ENCODE measurements at regions not wholly inside any gene's neighbourhood (a gene's known extent, or its start where the extent isn't known, plus 50 kb on each side); places are given as distances from the start of the nearest gene placed in this dataset.
"Not testable (repeated sequence)": the region's sequence is repeated elsewhere in the genome, so short reads cannot be mapped to it uniquely, and the experiment has no call there.

GRCh38 chr19:27942607-27943006 is 1270.3 kb downstream of the UQCRFS1 start:
- not testable (repeated sequence) for H4K8ac ChIP-seq (ENCODE audit: low read depth, low read length); H3K27ac ChIP-seq (replicated peaks; ENCODE audit: low read length); H2BK12ac ChIP-seq (ENCODE audit: low read length); H3K9me3 ChIP-seq (replicated peaks in 1 of 2; ENCODE audit: control insufficient read depth in 2 of 2, insufficient read depth in 1 of 2, low read depth in 1 of 2, low read length in 2 of 2); H3K14ac ChIP-seq (ENCODE audit: low read length); DNase-seq (ENCODE audit: low spot score); H3K18ac ChIP-seq (ENCODE audit: low read length); H2BK120ac ChIP-seq (ENCODE audit: low read depth, low read length); H4K91ac ChIP-seq (ENCODE audit: low read depth, low read length, poor library complexity); H3K9ac ChIP-seq (ENCODE audit: low read depth, low read length, poor library complexity); H2BK15ac ChIP-seq (ENCODE audit: low read length); H3K79me1 ChIP-seq (ENCODE audit: low read depth, low read length); H3K4me3 ChIP-seq (ENCODE audit: low read length in 2 of 2); H3K4me2 ChIP-seq (ENCODE audit: insufficient read depth, low read length, poor library complexity, severe bottlenecking); H3K23ac ChIP-seq (ENCODE audit: low read depth, low read length, poor library complexity); H3K4me1 ChIP-seq (ENCODE audit: control insufficient read depth in 2 of 2, insufficient read depth in 1 of 2, low read depth in 1 of 2, low read length in 2 of 2); H3K4ac ChIP-seq (ENCODE audit: low read length); H2BK5ac ChIP-seq (ENCODE audit: low read length); H3K36me3 ChIP-seq (replicated peaks in 1 of 2; ENCODE audit: control insufficient read depth in 2 of 2, insufficient read depth in 2 of 2, low read length in 2 of 2); H3K27me3 ChIP-seq (ENCODE audit: control insufficient read depth in 3 of 3, insufficient read depth in 3 of 3, low read depth in 1 of 3, low read length in 3 of 3); H2AK5ac ChIP-seq (ENCODE audit: low read depth, low read length); H2AFZ ChIP-seq (ENCODE audit: low read length)
- no CpG with 5 or more reads among the region's 4 CpGs for WGBS, 2 donors (ENCODE audit: extremely low coverage in 2 of 2, insufficient read length in 2 of 2, insufficient replicate concordance in 1 of 2)

DNA sequence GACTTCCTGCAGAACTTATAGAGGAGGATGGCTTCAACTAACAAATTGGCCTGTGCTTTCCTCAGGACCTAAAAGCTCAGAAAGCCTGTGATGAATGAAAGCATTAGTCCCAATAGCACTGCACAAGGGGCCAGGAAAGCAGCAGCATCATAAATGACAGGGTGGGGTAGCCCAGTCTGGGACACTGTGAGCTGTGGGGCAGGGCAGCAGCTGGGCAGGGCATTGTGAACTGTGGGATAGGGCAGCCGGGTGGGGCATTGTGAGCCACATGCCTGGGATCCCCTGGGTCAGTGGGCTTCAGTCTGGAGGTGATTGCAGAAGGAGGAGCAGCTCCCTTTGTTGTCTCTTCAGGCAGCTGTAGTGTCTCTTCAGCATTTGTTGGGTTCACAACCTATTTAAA is 1276.8 kb downstream of the UQCRFS1 start:
- H2BK5ac ChIP-seq (ENCODE audit: low read length), result no peak overlapping the region
- no peaks in the 10 kb centered on the region for H3K79me1 ChIP-seq (ENCODE audit: low read depth, low read length)
- no peak overlapping the region for H3K4me3 ChIP-seq (ENCODE audit: low read length in 2 of 2)
- H4K91ac ChIP-seq (ENCODE audit: low read depth, low read length, poor library complexity), result no peak overlapping the region
- H3K14ac ChIP-seq (ENCODE audit: low read length), result no peak overlapping the region
- H3K9ac ChIP-seq (ENCODE audit: low read depth, low read length, poor library complexity), result no peak overlapping the region
- H2AK5ac ChIP-seq (ENCODE audit: low read depth, low read length), result no peak overlapping the region
- H3K4me1 ChIP-seq (ENCODE audit: control insufficient read depth in 2 of 2, insufficient read depth in 1 of 2, low read depth in 1 of 2, low read length in 2 of 2), result no peaks in the 10 kb centered on the region
- no peak overlapping the region for H2BK12ac ChIP-seq (ENCODE audit: low read length)
- WGBS, 2 donors (ENCODE audit: extremely low coverage in 2 of 2, insufficient read length in 2 of 2, insufficient replicate concordance in 1 of 2), result no CpG with 5 or more reads among the region's 1 CpG
- no peak overlapping the region for H4K8ac ChIP-seq (ENCODE audit: low read depth, low read length)
- H3K4me2 ChIP-seq (ENCODE audit: insufficient read depth, low read length, poor library complexity, severe bottlenecking), result no peak overlapping the region
- H2BK15ac ChIP-seq (ENCODE audit: low read length), result no peak overlapping the region
- no peaks in the 10 kb centered on the region for H3K36me3 ChIP-seq (replicated peaks in 1 of 2; ENCODE audit: control insufficient read depth in 2 of 2, insufficient read depth in 2 of 2, low read length in 2 of 2)
- no peak overlapping the region for H3K4ac ChIP-seq (ENCODE audit: low read length)
- peaks cover 0 to 6% of the 10 kb centered on the region in 2 donors for H3K9me3 ChIP-seq (replicated peaks in 1 of 2; ENCODE audit: control insufficient read depth in 2 of 2, insufficient read depth in 1 of 2, low read depth in 1 of 2, low read length in 2 of 2)
- DNase-seq (ENCODE audit: low spot score), result no peak
- H3K27ac ChIP-seq (replicated peaks; ENCODE audit: low read length), result no peak overlapping the region
- no peak overlapping the region for H2AFZ ChIP-seq (ENCODE audit: low read length)
- H3K27me3 ChIP-seq (ENCODE audit: control insufficient read depth in 3 of 3, insufficient read depth in 3 of 3, low read depth in 1 of 3, low read length in 3 of 3), result no peaks in the 10 kb centered on the region
- no peak overlapping the region for H2BK120ac ChIP-seq (ENCODE audit: low read depth, low read length)
- no peak overlapping the region for H3K23ac ChIP-seq (ENCODE audit: low read depth, low read length, poor library complexity)
- H3K18ac ChIP-seq (ENCODE audit: low read length), result no peak overlapping the region

- no peak overlapping the region for H2AK5ac ChIP-seq (ENCODE audit: low read depth, low read length)
- no peak overlapping the region for H2BK15ac ChIP-seq (ENCODE audit: low read length)
- no peak overlapping the region for H3K23ac ChIP-seq (ENCODE audit: low read depth, low read length, poor library complexity)
- no peak overlapping the region for H3K4me2 ChIP-seq (ENCODE audit: insufficient read depth, low read length, poor library complexity, severe bottlenecking)
- H2BK12ac ChIP-seq (ENCODE audit: low read length), result no peak overlapping the region
- H4K8ac ChIP-seq (ENCODE audit: low read depth, low read length), result no peak overlapping the region
- H2BK5ac ChIP-seq (ENCODE audit: low read length), result no peak overlapping the region
- DNase-seq (ENCODE audit: low spot score), result no peak
- H3K79me1 ChIP-seq (ENCODE audit: low read depth, low read length), result no peaks in the 10 kb centered on the region
- peaks cover 0 to 6% of the 10 kb centered on the region in 2 donors for H3K9me3 ChIP-seq (replicated peaks in 1 of 2; ENCODE audit: control insufficient read depth in 2 of 2, insufficient read depth in 1 of 2, low read depth in 1 of 2, low read length in 2 of 2)
- H3K27ac ChIP-seq (replicated peaks; ENCODE audit: low read length), result no peak overlapping the region
- H3K14ac ChIP-seq (ENCODE audit: low read length), result no peak overlapping the region
- no peak overlapping the region for H2BK120ac ChIP-seq (ENCODE audit: low read depth, low read length)
- no peak overlapping the region for H4K91ac ChIP-seq (ENCODE audit: low read depth, low read length, poor library complexity)
- no peaks in the 10 kb centered on the region for H3K27me3 ChIP-seq (ENCODE audit: control insufficient read depth in 3 of 3, insufficient read depth in 3 of 3, low read depth in 1 of 3, low read length in 3 of 3)
- H3K4me3 ChIP-seq (ENCODE audit: low read length in 2 of 2), result no peak overlapping the region
- H3K4me1 ChIP-seq (ENCODE audit: control insufficient read depth in 2 of 2, insufficient read depth in 1 of 2, low read depth in 1 of 2, low read length in 2 of 2), result no peaks in the 10 kb centered on the region
- H3K18ac ChIP-seq (ENCODE audit: low read length), result no peak overlapping the region
- no peak overlapping the region for H3K4ac ChIP-seq (ENCODE audit: low read length)
- H2AFZ ChIP-seq (ENCODE audit: low read length), result no peak overlapping the region
- H3K9ac ChIP-seq (ENCODE audit: low read depth, low read length, poor library complexity), result no peak overlapping the region
- H3K36me3 ChIP-seq (replicated peaks in 1 of 2; ENCODE audit: control insufficient read depth in 2 of 2, insufficient read depth in 2 of 2, low read length in 2 of 2), result no peaks in the 10 kb centered on the region
These were observed 1277.3 kb downstream of the UQCRFS1 start for GRCh38 chr19:27935669-27936068.

GRCh38 chr19:27929399-27929798 is 1283.6 kb downstream of the UQCRFS1 start:
- H3K27ac ChIP-seq (replicated peaks; ENCODE audit: low read length), result no peak overlapping the region

More at GRCh38 chr19:27929399-27929798, 1283.6 kb downstream of the UQCRFS1 start:
- no peaks in the 10 kb centered on the region for H3K36me3 ChIP-seq (replicated peaks in 1 of 2; ENCODE audit: control insufficient read depth in 2 of 2, insufficient read depth in 2 of 2, low read length in 2 of 2)
- no peaks in the 10 kb centered on the region for H3K4me1 ChIP-seq (ENCODE audit: control insufficient read depth in 2 of 2, insufficient read depth in 1 of 2, low read depth in 1 of 2, low read length in 2 of 2)
- no peak overlapping the region for H2BK120ac ChIP-seq (ENCODE audit: low read depth, low read length)
- H3K18ac ChIP-seq (ENCODE audit: low read length), result no peak overlapping the region
- no peak overlapping the region for H2BK12ac ChIP-seq (ENCODE audit: low read length)
- DNase-seq (ENCODE audit: low spot score), result no peak
- H3K23ac ChIP-seq (ENCODE audit: low read depth, low read length, poor library complexity), result no peak overlapping the region
- H2AFZ ChIP-seq (ENCODE audit: low read length), result no peak overlapping the region
- H3K79me1 ChIP-seq (ENCODE audit: low read depth, low read length), result no peaks in the 10 kb centered on the region
- no peak overlapping the region for H2BK5ac ChIP-seq (ENCODE audit: low read length)
- H3K14ac ChIP-seq (ENCODE audit: low read length), result no peak overlapping the region
- no peak overlapping the region for H3K9ac ChIP-seq (ENCODE audit: low read depth, low read length, poor library complexity)
- no peak overlapping the region for H4K8ac ChIP-seq (ENCODE audit: low read depth, low read length)
- H2AK5ac ChIP-seq (ENCODE audit: low read depth, low read length), result no peak overlapping the region
- H2BK15ac ChIP-seq (ENCODE audit: low read length), result no peak overlapping the region
- peaks cover 0 to 6% of the 10 kb centered on the region in 2 donors for H3K9me3 ChIP-seq (replicated peaks in 1 of 2; ENCODE audit: control insufficient read depth in 2 of 2, insufficient read depth in 1 of 2, low read depth in 1 of 2, low read length in 2 of 2)
- H4K91ac ChIP-seq (ENCODE audit: low read depth, low read length, poor library complexity), result no peak overlapping the region
- no peaks in the 10 kb centered on the region for H3K27me3 ChIP-seq (ENCODE audit: control insufficient read depth in 3 of 3, insufficient read depth in 3 of 3, low read depth in 1 of 3, low read length in 3 of 3)
- no CpG with 5 or more reads among the region's 3 CpGs for WGBS, 2 donors (ENCODE audit: extremely low coverage in 2 of 2, insufficient read length in 2 of 2, insufficient replicate concordance in 1 of 2)
- no peak overlapping the region for H3K4me3 ChIP-seq (ENCODE audit: low read length in 2 of 2)
- H3K4ac ChIP-seq (ENCODE audit: low read length), result no peak overlapping the region
- H3K4me2 ChIP-seq (ENCODE audit: insufficient read depth, low read length, poor library complexity, severe bottlenecking), result no peak overlapping the region

All from neuronal stem cell (in vitro differentiated cells).